Cardiac septum (tissue), 1 donor: ENCODE measurements at regions not wholly inside any gene's neighbourhood (a gene's known extent, or its start where the extent isn't known, plus 50 kb on each side); places are given as distances from the start of the nearest gene placed in this dataset.

ENCODE experiments used
- DNase-seq: peaks from one replicate; pipeline ENCODE4 v3.0.0-alpha.2; 2020; ENCODE audit warnings: low spot score
- intact Hi-C: fragments of 100-400 bp; cut with DNase I; formaldehyde crosslinking; loops from one replicate; pipeline ENCODE4 v1.14.0; 2022
- donor health status: DM: no; HTN: no; CAD: no.

DNA sequence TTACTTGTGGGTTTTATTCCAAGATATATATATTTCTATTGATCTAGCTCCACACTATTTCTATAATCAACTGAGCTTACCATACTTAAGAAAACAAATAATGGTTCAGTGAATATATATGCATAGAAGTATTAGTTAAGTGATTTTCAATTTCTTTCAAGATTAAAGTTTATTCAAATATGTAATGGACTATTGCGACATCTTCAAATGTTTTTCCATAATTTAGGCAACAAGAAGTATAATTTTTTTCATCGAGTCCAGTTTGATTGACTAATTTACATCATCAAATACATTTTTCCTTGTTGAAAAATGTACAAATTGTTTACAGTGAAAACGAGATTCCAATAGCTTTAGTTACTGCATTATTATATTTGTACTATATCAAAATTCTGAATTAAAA, 528.6 kb downstream of the PTPRC start:
- intact Hi-C loops: no loop called here
- DNase-seq: no peak

GRCh38 chr1:199168888-199169585, 530.2 kb downstream of the PTPRC start:
- intact Hi-C loops: no loop called here
- no peak for DNase-seq

DNA sequence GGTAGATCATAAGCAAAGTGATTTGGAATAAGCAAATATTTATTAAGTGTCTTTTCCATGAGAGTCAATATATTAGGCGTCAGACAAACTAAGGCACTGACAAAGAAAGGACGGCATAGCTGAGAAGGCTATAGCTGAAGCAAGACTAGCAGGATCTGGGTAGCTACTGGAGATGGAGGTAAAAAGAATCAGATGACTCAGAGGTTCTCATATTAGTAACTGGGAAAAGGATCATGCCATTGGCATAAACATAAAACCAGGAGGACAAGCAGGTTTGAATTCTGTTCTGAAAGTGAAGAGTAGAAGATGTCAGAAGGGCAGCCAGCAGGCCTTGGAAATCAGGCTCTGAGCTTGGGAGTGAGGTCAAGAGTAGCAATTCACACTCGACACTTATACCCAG, 531.9 kb downstream of the PTPRC start:
- no peak for DNase-seq
- intact Hi-C loops: no loop called here

DNA sequence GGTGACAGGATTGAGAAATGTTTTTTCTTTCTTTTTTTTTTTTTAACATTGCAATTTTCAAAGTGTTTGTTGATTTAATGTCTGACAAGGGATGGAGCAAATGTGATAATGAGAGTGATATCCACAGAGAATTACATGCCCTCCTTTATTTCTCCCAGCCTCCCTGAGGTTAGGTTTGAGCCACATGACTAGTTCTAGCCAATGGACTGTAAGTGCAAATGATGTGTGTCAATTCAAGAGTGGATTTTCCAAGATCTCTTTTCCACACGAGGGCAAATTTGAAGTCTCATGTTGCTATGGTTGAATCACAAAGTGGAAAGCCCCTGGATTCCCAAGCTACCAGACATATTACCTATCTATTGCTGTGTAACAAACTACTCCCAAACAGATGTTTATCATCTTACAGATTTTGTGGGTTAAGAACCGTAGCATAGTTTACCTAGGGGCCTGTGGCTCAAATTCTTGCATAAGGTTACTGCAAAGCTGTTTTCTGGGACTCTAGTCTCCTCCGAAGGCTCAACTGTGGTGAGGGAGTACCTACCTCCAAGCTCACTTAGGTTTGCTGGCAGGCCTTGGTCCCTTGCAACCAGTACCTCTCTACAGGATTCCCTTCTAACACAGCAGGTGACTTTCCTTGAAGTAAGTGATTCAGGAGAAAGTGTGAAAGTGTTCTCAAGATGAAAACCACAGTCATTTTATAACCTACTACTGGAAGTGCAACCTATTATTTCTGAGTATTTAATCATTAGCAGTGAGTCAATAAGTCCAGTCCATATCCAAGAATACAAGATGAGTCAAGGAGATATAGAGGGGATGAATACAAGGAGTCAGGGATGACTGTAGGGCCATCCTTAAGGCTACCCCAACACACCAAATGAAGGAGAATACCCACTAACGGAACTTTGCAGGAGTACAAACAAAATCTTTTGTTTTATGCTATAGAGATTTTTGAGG, 533.6 kb downstream of the PTPRC start:
- intact Hi-C loops: no loop called here
- DNase-seq: no peak

GRCh38 chr1:199173356-199173755, 534.5 kb downstream of the PTPRC start:
- no peak for DNase-seq
- intact Hi-C loops: no loop called here

GRCh38 chr1:199174336-199174735, 535.5 kb downstream of the PTPRC start:
- DNase-seq: no peak

DNA sequence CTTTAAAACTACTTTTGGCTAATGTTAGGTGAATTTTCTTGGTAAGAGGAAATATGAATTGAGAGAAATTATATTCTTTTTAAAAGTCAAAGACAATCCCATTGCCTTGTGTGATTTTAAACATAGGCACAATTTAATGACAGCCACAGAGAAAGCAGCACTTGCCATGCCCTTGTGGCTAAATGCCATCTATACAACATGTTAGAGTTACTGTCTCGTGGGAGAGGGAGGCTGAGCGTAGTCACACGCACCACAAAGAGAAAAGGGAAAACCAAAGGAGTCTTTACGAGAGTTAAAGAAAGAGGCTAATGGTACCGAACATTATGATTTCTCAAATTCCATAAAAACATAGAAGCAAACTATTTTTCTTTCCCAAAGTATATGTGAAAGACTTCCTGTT, 537.9 kb downstream of the PTPRC start:
- no peak for DNase-seq
- intact Hi-C loops: no loop called here

More at GRCh38 chr1:199174336-199174735, 535.5 kb downstream of the PTPRC start:
- intact Hi-C loops: no loop called here

DNA sequence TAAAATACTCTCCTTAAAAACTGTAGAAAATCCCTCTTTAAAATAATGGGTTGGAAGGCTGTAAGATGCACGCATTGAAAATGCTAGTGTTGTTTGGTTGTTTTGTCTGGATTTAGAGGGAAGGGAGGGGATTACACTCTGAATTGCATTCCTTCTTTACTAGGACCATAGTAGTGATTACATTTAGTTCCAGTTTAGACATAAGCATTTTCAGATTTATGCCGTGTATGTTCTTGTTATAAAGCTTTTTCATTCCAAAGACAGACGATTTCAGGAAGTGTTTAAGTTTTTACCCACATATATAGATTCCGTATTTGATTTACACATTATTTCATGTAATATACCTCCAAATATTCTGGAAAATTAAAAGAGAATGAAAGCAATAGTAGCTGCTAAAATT, 538.4 kb downstream of the PTPRC start:
- DNase-seq: no peak
- intact Hi-C loops: no loop called here

GRCh38 chr1:199178646-199179045, 539.8 kb downstream of the PTPRC start:
- intact Hi-C loops: no loop called here
- DNase-seq: no peak

DNA sequence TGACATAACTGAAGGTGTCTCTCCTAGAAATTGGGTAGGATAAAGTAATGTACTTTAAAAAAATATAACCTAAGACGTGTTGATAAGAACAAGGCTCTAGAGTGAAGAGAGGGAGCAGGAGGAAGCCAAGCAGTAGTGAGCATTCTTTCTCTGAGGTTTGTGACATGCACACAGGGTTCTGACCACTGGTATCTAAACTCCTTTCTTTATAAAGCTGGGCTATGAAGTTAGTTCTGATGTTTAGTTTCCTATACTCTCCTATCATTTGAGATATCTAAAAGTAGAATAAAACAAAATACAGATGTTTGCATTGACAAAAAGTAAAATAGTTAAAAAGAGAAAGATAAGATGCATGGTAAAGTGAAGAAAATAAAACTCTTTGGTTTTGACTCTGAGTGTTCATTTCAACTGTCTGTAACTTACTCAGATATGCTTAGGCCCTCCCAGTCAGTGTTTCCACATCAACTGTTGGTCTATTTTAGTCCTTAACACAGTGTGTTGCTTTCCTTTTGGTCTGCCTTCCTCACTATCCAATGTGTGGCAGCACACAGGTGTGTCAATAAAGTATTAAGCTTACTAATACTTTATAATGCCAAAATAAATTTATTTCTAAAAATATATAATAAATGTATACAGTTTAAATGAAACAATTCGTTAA, 543.5 kb downstream of the PTPRC start:
- intact Hi-C loops: no loop called here
- DNase-seq: no peak

DNA sequence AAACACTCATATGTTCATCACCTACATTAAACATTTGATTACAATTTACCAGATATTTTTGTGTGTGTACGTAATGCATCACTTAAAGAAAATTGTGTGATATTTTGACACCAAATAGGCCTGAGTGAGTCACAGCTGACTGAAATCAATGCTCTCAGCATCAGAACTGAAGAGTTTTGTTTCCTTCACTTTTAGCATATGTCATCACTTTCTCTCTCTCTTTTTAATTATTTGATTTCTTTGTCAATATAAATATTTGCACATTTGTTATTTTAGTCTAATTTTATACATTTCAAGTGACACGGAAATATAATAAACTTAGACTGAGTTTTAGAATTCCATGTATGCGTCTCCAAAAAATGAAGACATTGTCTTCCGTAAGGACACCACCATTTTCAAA, 545.3 kb downstream of the PTPRC start:
- no peak for DNase-seq

DNA sequence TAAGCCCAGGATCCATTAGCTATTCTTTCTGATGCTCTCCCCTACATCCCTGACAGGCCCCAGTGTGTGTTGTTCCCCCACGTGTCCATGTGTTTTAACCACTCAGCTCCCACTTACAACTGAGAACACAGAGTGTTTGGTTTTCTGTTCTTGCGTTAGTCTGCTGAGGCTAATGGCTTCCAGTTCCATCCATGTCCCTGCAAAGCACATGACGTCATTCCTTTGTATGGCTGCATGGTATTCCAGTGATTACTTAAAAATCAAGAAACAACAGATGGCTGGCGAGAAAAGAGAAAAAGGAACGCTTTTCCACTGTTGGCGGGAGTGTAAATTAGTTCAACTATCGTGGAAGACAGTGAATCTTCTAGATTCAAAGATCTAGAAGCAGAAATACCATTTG, 556.0 kb downstream of the PTPRC start:
- intact Hi-C loops: no loop called here
- no peak for DNase-seq

More for the DNA sequence above, 545.3 kb downstream of the PTPRC start:
- intact Hi-C loops: no loop called here

- no peak for DNase-seq
- intact Hi-C loops: no loop called here
Measured at GRCh38 chr1:199197695-199198094, 558.9 kb downstream of the PTPRC start.

- intact Hi-C loops: no loop called here
- DNase-seq: no peak
Measured at GRCh38 chr1:199202331-199202730, 563.5 kb downstream of the PTPRC start.

DNA sequence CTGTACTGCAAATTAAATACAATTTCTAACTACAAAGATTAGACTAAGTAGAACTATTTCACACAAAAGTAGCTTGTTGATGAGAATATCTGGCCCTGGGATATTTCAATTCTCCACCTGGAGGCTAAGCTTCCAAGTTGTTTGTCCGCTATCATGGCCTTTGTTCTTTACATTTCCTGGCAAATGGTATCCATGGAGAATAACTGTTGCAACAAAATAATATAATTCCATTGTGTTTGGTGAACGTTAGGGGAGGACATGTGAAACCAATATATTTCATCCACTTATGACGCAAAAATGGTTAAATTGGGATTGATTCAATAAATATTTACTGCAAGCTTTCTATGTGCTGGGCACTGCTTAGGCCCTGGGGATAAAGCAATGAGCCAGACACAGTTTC, 565.4 kb downstream of the PTPRC start:
- DNase-seq: no peak
- intact Hi-C loops: no loop called here

DNA sequence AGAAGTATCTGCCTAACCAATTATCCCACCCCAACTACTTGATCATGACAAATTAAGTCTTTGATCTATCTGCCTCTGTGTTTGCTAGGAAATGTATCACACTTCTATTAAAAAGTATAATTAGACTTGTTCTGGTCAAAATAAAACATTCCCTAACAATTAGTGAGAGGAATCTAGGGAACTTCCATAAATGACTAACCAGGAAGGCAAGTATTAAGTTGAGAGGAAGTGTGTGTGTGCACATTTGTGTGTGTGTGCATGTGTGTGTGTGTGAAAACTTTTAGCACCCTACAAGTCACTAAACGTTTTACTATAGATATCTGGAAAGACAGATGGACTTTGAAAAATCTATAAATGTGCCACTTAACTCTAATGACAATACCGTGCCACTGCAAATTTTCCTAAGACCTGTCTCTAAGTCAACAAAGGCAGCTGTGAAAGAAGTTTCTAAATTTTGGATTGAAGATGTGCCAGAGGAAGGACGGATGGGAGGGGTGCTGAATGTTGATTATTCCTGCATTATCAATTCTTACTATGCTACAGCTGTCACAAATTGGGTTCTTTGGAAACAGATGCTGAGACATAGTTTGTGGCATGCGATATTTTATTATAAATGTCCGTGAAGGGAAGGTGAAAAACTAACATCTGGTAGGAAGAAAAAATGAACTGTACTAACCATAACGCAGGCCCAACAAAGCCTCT, 567.1 kb downstream of the PTPRC start:
- no peak for DNase-seq
- intact Hi-C loops: no loop called here

DNA sequence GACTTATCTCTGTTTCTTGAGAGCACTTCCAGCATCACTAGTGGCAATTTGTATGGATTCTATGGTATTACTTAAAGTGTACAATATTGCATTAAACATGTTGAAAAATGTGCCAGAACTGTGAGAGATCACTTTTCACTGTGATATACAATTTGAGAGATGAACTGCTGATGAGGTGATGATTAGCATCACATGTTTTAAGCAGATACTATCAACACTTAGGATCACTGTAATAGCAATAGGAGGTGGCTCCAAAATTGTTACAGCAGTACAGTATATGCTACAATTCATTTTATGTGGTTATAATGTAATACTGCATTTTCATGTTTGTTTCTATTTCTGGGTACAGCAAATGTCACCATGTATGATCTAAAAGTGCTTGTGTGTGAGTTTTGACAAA, 570.0 kb downstream of the PTPRC start:
- intact Hi-C loops: no loop called here
- no peak for DNase-seq

DNA sequence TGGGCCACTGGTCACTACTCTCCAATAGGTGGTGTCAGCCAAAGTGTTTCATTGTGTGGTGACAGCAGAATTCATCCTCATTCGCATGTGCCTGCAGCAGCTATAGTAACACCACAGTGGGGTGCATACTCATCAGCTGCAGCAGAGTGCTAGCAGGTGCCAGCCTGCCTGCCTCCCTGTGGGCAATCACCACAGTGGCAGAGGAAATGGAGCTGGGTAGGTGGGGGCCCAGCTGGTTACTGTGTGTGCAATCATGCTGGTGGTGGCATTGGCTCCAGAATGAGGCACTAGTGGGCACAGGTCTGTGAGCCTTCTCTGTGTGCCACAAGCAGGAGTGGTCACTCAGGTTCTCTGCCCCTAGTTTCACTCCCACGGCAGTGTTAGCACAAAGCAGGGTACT, 579.2 kb downstream of the PTPRC start:
- intact Hi-C loops: no loop called here
- no peak for DNase-seq

- intact Hi-C loops: no loop called here
- DNase-seq: no peak
Measured at GRCh38 chr1:199218533-199218932, 579.7 kb downstream of the PTPRC start.

DNA sequence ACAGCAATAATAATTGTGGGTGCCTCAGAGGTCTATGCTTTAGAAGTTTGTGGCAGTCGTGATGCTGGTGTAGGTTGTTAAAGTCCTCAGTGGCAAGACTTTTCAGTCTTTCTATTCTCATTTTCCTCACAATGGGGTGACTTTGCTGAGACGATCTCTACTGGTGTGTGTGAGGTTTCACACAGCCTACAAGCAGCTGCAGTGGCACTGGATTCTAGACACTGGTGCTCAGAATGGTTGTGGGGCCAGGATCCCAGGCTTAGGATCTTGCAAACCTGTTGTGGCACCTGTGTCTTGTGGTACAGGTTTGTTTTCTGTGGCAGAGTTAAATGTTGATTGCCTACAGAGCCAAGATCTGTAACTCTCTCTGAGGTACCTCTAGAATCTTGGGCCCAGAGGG, 581.2 kb downstream of the PTPRC start:
- DNase-seq: no peak
- intact Hi-C loops: no loop called here
